PC-3 (cell line): ENCODE measurements at regions not wholly inside any gene's neighbourhood (a gene's known extent, or its start where the extent isn't known, plus 50 kb on each side); places are given as distances from the start of the nearest gene placed in this dataset.

ENCODE experiments used
- ATAC-seq: fragments of 200-7000 bp; cut with Tn5 transposase; 2 replicates; pipeline ENCODE4 v1.9.1; 2020; ENCODE audit warnings: mild to moderate bottlenecking, moderate library complexity
- BruUV-seq: library from RNA; stranded (reverse); fragments of 400-500 nt; replicated peaks from 2 replicates; lab custom pipeline; 2021; lab: Mats Ljungman, UMichigan
- CTCF ChIA-PET: fragments of 300-600 bp; sonication (Branson Sonifier 250); formaldehyde crosslinking; loops from one replicate; lab custom pipeline; 2022; ENCODE audit warnings: antibody characterized with exemption; lab: Charles Lee
- POLR2A ChIA-PET: fragments of 300-600 bp; sonication (Branson Sonifier 250); formaldehyde crosslinking; loops from one replicate; lab custom pipeline; 2022; ENCODE audit warnings: antibody characterized with exemption; ENCODE audit not compliant: unreplicated experiment; lab: Charles Lee
- DNase-seq: peaks from one replicate; pipeline ENCODE4 v3.0.0-alpha.2; 2015
- H2AFZ ChIP-seq: fragments of 300-600 bp; sonication (generic); 2 replicates; pipeline ENCODE4 v1.6.0; 2016; ENCODE audit warnings: antibody characterized with exemption, low read length
- H3F3A ChIP-seq: fragments of 300-600 bp; sonication (generic); one replicate; pipeline ENCODE4 v1.6.0; 2017; ENCODE audit warnings: antibody characterized with exemption, low read length, control low read depth, mild to moderate bottlenecking; ENCODE audit not compliant: unreplicated experiment
- H3K27ac ChIP-seq: fragments of 300-600 bp; sonication (generic); 2 replicates; pipeline ENCODE4 v1.5.1; 2016; ENCODE audit warnings: mild to moderate bottlenecking, low read length
- H3K27me3 ChIP-seq: fragments of 300-600 bp; sonication (generic); 2 replicates; pipeline ENCODE4 v1.6.1; 2016; ENCODE audit warnings: low read length, mixed read lengths
- H3K36me3 ChIP-seq: fragments of 300-600 bp; sonication (generic); 2 replicates; pipeline ENCODE4 v1.6.1; 2016; ENCODE audit warnings: low read depth, mixed run types, low read length, mixed read lengths
- H3K4me1 ChIP-seq: fragments of 300-600 bp; sonication (generic); 2 replicates; pipeline ENCODE4 v1.5.1; 2016; ENCODE audit warnings: low read length; ENCODE audit not compliant: insufficient read depth
- H3K4me2 ChIP-seq: fragments of 300-600 bp; sonication (generic); 2 replicates; pipeline ENCODE4 v1.6.0; 2016; ENCODE audit warnings: low read length
- H3K4me3 ChIP-seq: fragments of 300-600 bp; sonication (generic); 2 replicates; pipeline ENCODE4 v1.5.1; 2016; ENCODE audit warnings: mild to moderate bottlenecking, low read length, mixed read lengths
- H3K79me2 ChIP-seq: fragments of 300-600 bp; sonication (generic); 2 replicates; pipeline ENCODE4 v1.6.1; 2017; ENCODE audit warnings: low read length, mixed read lengths
- H3K9ac ChIP-seq: fragments of 300-600 bp; sonication (generic); 2 replicates; pipeline ENCODE4 v1.6.0; 2016; ENCODE audit warnings: mild to moderate bottlenecking, low read length
- H3K9me2 ChIP-seq: fragments of 300-600 bp; sonication (generic); replicated peaks from 2 replicates; pipeline ENCODE4 v1.6.1; 2016; ENCODE audit warnings: mixed run types, low read length, mixed read lengths
- H3K9me3 ChIP-seq: fragments of 300-600 bp; sonication (generic); 2 replicates; pipeline ENCODE4 v1.6.1; 2016; ENCODE audit warnings: low read length, mixed read lengths
- H4K20me1 ChIP-seq: fragments of 300-600 bp; sonication (generic); 2 replicates; pipeline ENCODE4 v1.6.1; 2016; ENCODE audit warnings: low read length, mixed read lengths
- EZH2 ChIP-seq: fragments of 300-600 bp; sonication (generic); IDR thresholded peaks from one replicate; pipeline ENCODE4 v1.6.1; 2017; ENCODE audit warnings: antibody characterized with exemption, mild to moderate bottlenecking, low read length; ENCODE audit not compliant: unreplicated experiment
- EZH2phosphoT487 ChIP-seq: fragments of 300-600 bp; sonication (generic); IDR thresholded peaks from 2 replicates; pipeline ENCODE4 v1.6.1; 2018; ENCODE audit warnings: mild to moderate bottlenecking, antibody characterized with exemption, low read length, borderline replicate concordance
- intact Hi-C: fragments of 100-400 bp; cut with micrococcal nuclease; formaldehyde crosslinking; loops from 2 replicates; pipeline ENCODE4 v1.9.0; 2023
- TF ChIP-seq, protein P1 (sequence below): fragments of 300-600 bp; sonication (generic); conservative IDR thresholded peaks from 2 replicates; pipeline ENCODE4 v1.5.1; 2017; ENCODE audit warnings: antibody characterized with exemption, low read depth, mild to moderate bottlenecking, low read length

DNA sequence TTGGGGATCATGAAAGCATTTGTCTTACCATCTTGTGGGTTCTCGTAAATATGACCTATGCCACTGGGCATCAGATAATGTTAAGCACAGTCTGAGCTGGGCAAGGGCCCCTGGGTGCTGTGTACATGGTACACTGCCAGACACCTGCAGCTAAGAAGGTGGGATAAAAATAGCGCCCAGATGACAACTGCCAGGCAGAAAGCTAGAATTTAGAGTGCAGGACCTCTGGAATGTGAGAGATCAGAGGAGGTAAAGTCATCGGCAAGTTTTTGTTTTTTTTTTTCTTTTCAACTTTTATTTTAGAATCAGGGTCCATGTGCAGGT is 53.8 kb upstream of the CYRIA start:
- TF ChIP-seq, protein P1, sequence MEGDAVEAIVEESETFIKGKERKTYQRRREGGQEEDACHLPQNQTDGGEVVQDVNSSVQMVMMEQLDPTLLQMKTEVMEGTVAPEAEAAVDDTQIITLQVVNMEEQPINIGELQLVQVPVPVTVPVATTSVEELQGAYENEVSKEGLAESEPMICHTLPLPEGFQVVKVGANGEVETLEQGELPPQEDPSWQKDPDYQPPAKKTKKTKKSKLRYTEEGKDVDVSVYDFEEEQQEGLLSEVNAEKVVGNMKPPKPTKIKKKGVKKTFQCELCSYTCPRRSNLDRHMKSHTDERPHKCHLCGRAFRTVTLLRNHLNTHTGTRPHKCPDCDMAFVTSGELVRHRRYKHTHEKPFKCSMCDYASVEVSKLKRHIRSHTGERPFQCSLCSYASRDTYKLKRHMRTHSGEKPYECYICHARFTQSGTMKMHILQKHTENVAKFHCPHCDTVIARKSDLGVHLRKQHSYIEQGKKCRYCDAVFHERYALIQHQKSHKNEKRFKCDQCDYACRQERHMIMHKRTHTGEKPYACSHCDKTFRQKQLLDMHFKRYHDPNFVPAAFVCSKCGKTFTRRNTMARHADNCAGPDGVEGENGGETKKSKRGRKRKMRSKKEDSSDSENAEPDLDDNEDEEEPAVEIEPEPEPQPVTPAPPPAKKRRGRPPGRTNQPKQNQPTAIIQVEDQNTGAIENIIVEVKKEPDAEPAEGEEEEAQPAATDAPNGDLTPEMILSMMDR = no peak
- no peak for TF ChIP-seq EZH2phosphoT487
- TF ChIP-seq EZH2 = no peak
- Histone ChIP-seq H3F3A (no peaks in the 10 kb centered on the region), H2AFZ (no peak overlapping the region), H3K36me3 (no peaks in the 10 kb centered on the region), H3K27ac (no peak overlapping the region), H3K4me1 (no peaks in the 10 kb centered on the region), H3K79me2 (no peaks in the 10 kb centered on the region), H3K9me3 (no peaks in the 10 kb centered on the region), H3K9me2 (no peaks in the 10 kb centered on the region), H3K4me2 (no peak overlapping the region), H3K4me3 (no peak overlapping the region), H3K27me3 (no peaks in the 10 kb centered on the region), H3K9ac (no peak overlapping the region), H4K20me1 (no peaks in the 10 kb centered on the region)
- ChIA-PET POLR2A (no interaction called here), CTCF (no interaction called here)
- no peak for ATAC-seq
- BruUV-seq = no TSS peak
- no peak for DNase-seq
- intact Hi-C loops = no loop called here

DNA sequence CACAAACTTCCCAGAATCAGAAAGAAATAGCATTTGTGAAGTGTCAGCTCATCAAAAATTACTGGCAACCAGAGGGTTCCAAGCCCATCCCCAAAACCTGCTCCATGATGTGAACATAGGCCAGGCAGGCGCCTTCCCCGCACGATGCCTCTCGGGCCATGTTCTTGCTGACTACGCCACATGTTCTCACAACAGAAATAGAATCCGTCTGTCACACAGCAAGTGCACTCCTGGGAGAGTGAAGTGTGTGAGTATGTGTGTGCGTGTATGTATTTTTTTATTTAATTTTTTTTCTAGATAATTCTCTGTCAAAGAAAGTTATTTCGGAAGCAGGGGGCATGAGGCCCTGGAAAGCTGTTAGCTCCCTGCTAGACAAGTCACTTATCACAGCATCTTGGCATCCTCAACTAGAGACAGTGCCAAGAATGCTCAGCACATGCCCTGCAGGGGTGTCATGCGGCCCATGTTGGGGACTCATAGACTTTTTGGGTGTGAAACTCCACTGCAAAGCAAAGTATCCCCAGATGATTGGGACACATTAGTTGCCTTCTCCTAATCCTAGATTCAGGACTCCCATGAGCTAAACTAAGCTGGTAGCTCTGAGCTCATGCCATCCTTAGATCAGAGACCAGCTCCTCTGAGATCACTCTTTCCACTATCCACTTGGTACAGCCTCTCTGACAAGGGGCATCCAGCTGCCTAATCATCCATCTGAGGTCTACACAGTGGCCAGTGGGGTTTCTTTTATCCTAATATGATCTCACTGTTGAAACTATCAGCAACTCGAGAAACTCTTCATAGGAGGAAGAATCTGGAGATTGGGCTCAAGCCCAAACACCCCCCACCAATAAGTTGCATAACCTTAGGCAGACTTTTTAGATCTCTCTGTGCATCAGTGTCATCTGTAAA is 53.2 kb upstream of the CYRIA start:
- no peaks in the 10 kb centered on the region for H3K4me1 ChIP-seq
- intact Hi-C loops = no loop called here
- H3K9me3 ChIP-seq = no peaks in the 10 kb centered on the region
- no peak overlapping the region for H2AFZ ChIP-seq
- no peaks in the 10 kb centered on the region for H3F3A ChIP-seq
- no peak overlapping the region for H3K9ac ChIP-seq
- no TSS peak for BruUV-seq
- no peak overlapping the region for H3K4me3 ChIP-seq
- H3K9me2 ChIP-seq = no peaks in the 10 kb centered on the region
- ChIA-PET POLR2A (no interaction called here), CTCF (no interaction called here)
- no peak overlapping the region for H3K4me2 ChIP-seq
- H3K79me2 ChIP-seq = no peaks in the 10 kb centered on the region
- ATAC-seq (no peak), DNase-seq (no peak)
- no peaks in the 10 kb centered on the region for H4K20me1 ChIP-seq
- TF ChIP-seq EZH2phosphoT487 (no peak), EZH2 (no peak)
- TF ChIP-seq, protein P1 = no peak
- H3K27ac ChIP-seq = no peak overlapping the region
- no peaks in the 10 kb centered on the region for H3K36me3 ChIP-seq
- no peaks in the 10 kb centered on the region for H3K27me3 ChIP-seq

DNA sequence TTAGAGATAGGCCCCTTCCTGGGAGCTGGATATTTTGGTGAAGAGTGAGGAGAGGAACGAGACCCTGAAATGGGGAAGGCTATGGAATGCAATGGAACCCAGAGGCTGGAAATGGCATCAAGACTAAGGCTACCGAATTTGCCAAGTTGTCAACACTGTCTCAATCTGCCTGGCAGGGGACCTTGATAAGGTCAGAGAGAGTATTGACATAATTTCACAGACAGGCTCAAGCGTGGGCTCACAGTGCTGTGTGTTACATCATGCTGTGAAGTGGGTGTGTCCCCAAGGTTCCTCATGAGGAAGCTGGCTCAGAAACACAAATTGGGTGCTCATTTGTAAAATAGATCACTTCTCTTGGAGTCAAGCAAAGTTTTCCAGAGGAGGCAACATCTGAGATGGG is 51.8 kb upstream of the CYRIA start:
- Histone ChIP-seq H3K9ac (no peak overlapping the region), H3K27ac (no peak overlapping the region), H3F3A (no peaks in the 10 kb centered on the region), H3K4me2 (no peak overlapping the region), H3K9me3 (0 out of 2 replicates have a peak, but pooled peaks cover 2% of the 10 kb centered on the region), H3K4me1 (no peaks in the 10 kb centered on the region), H3K9me2 (no peaks in the 10 kb centered on the region), H4K20me1 (no peaks in the 10 kb centered on the region), H3K79me2 (no peaks in the 10 kb centered on the region), H3K36me3 (no peaks in the 10 kb centered on the region), H3K4me3 (no peak overlapping the region), H3K27me3 (no peaks in the 10 kb centered on the region), H2AFZ (no peak overlapping the region)
- POLR2A ChIA-PET = no interaction called here
- intact Hi-C loops = no loop called here
- ATAC-seq (no peak), DNase-seq (no peak)
- no peak for TF ChIP-seq EZH2phosphoT487
- TF ChIP-seq EZH2 = no peak
- TF ChIP-seq, protein P1 = no peak
- BruUV-seq = no TSS peak
- CTCF ChIA-PET = no interaction called here
